Gastroesophageal sphincter (tissue), 3 donors: ENCODE measurements at regions not wholly inside any gene's neighbourhood (a gene's known extent, or its start where the extent isn't known, plus 50 kb on each side); places are given as distances from the start of the nearest gene placed in this dataset.

Experiments used
- CTCF ChIP-seq, 4 experiments: fragments of 200-600 bp in 2 of 4; fragments of 450-650 bp in 2 of 4; sonication (generic) in 1 of 4; IDR thresholded peaks; one replicate each; pipeline ENCODE4 v1.5.1; 2017 to 2019; ENCODE audit warnings: antibody characterized with exemption in 4 of 4, mild to moderate bottlenecking in 2 of 4, moderate library complexity in 2 of 4
- POLR2A ChIP-seq, 2 donors: fragments of 450-650 bp; IDR thresholded peaks; one replicate each; pipeline ENCODE4 v1.6.1; 2017; ENCODE audit warnings: antibody characterized with exemption in 2 of 2, mild to moderate bottlenecking in 2 of 2, moderate library complexity in 1 of 2
- POLR2AphosphoS5 ChIP-seq: sonication (generic); formaldehyde crosslinking; IDR thresholded peaks from one replicate; pipeline ENCODE4 v1.6.1; 2017; ENCODE audit warnings: antibody characterized with exemption

- TF ChIP-seq CTCF (IDR thresholded peaks at IDR 0.05): no peak
- TF ChIP-seq POLR2A (IDR thresholded peaks at IDR 0.05): no peak
- TF ChIP-seq POLR2AphosphoS5: no peak
Measured at GRCh38 chr12:95411057-95411456, 62.9 kb upstream of the METAP2 start.
